Testis (tissue), 2 donors: ENCODE measurements at regions not wholly inside any gene's neighbourhood (a gene's known extent, or its start where the extent isn't known, plus 50 kb on each side); places are given as distances from the start of the nearest gene placed in this dataset.
"Not testable (repeated sequence)": the region's sequence is repeated elsewhere in the genome, so short reads cannot be mapped to it uniquely, and the experiment has no call there.

Source experiments
- DNase-seq: peaks from one replicate; pipeline ENCODE4 v3.0.0-alpha.2; 2019
- H3K27ac ChIP-seq, 2 donors: fragments of 200-600 bp; sonication (generic); one replicate each; pipeline ENCODE4 v1.5.1; 2019
- H3K27me3 ChIP-seq: fragments of 200-600 bp; sonication (generic); one replicate; pipeline ENCODE4 v1.5.1; 2019
- H3K36me3 ChIP-seq: fragments of 200-600 bp; sonication (generic); one replicate; pipeline ENCODE4 v1.5.1; 2017; ENCODE audit warnings: low read depth; ENCODE audit errors: missing control alignments
- H3K4me1 ChIP-seq: fragments of 200-600 bp; sonication (generic); one replicate; pipeline ENCODE4 v1.5.1; 2019
- H3K4me3 ChIP-seq, 2 donors: fragments of 200-600 bp; sonication (generic); one replicate each; pipeline ENCODE4 v1.5.1; 2017 to 2019
- H3K9me3 ChIP-seq: fragments of 200-600 bp; sonication (generic); one replicate; pipeline ENCODE4 v1.5.1; 2017
- CTCF ChIP-seq, 3 experiments: fragments of 450-650 bp in 2 of 3; fragments of 200-600 bp in 1 of 3; sonication (generic) in 1 of 3; IDR thresholded peaks; one replicate each; pipeline ENCODE4 v1.5.1; 2016 to 2019; ENCODE audit warnings: antibody characterized with exemption in 3 of 3, mild to moderate bottlenecking in 2 of 3, moderate library complexity in 1 of 3
- POLR2A ChIP-seq: fragments of 450-650 bp; IDR thresholded peaks from one replicate; pipeline ENCODE4 v1.6.1; 2017; ENCODE audit warnings: antibody characterized with exemption, mild to moderate bottlenecking, moderate library complexity
- WGBS, 2 donors: methylation state at CpG; one replicate each; pipeline ENCODE4 v1.1.5; 2018; 5-methylcytosine and 5-hydroxymethylcytosine counted together
- intact Hi-C: fragments of 100-400 bp; cut with DNase I; formaldehyde crosslinking; loops from one replicate; pipeline ENCODE4 v1.15.1; 2023; ENCODE audit warnings: low total_unique reads

- 66 to 69% methylated on average over 4 of the region's 4 CpGs for WGBS, 2 donors
- TF ChIP-seq CTCF (IDR thresholded peaks at IDR 0.05) = no peak
- no peak for TF ChIP-seq POLR2A
Observed at GRCh38 chr6:132122871-132123270, 171.7 kb upstream of the CCN2 start.

GRCh38 chr6:132122176-132122575, 171.0 kb upstream of the CCN2 start:
- no peaks in the 10 kb centered on the region for H3K9me3 ChIP-seq
- no peak overlapping the region for H3K4me3 ChIP-seq
- no peaks in the 10 kb centered on the region for H3K36me3 ChIP-seq
- no peak for TF ChIP-seq CTCF (IDR thresholded peaks at IDR 0.05)
- TF ChIP-seq POLR2A = no peak
- DNase-seq = no peak
- H3K27ac ChIP-seq = no peak overlapping the region
- intact Hi-C loops = no loop called here
- no peaks in the 10 kb centered on the region for H3K4me1 ChIP-seq
- H3K27me3 ChIP-seq = no peaks in the 10 kb centered on the region

More at GRCh38 chr6:132122871-132123270, 171.7 kb upstream of the CCN2 start:
- H3K9me3 ChIP-seq = no peaks in the 10 kb centered on the region
- no peak for DNase-seq
- H3K27me3 ChIP-seq = no peaks in the 10 kb centered on the region
- H3K27ac ChIP-seq = no peak overlapping the region
- H3K36me3 ChIP-seq = no peaks in the 10 kb centered on the region
- H3K4me1 ChIP-seq = no peaks in the 10 kb centered on the region
- no peak overlapping the region for H3K4me3 ChIP-seq
- intact Hi-C loops = no loop called here

GRCh38 chr6:132118144-132118543, 167.0 kb upstream of the CCN2 start:
- Histone ChIP-seq H3K4me3 (no peak overlapping the region), H3K9me3 (no peaks in the 10 kb centered on the region), H3K36me3 (no peaks in the 10 kb centered on the region), H3K27me3 (no peaks in the 10 kb centered on the region), H3K4me1 (no peaks in the 10 kb centered on the region), H3K27ac (no peak overlapping the region)
- no peak for DNase-seq
- TF ChIP-seq CTCF (IDR thresholded peaks at IDR 0.05) = no peak
- no peak for TF ChIP-seq POLR2A
- WGBS, 2 donors = 100% methylated on average over 1 of the region's 1 CpG
- intact Hi-C loops = no loop called here

GRCh38 chr6:132115714-132116366, 164.7 kb upstream of the CCN2 start:
- no peaks in the 10 kb centered on the region for H3K36me3 ChIP-seq
- intact Hi-C loops = no loop called here
- no peaks in the 10 kb centered on the region for H3K27me3 ChIP-seq
- no peaks in the 10 kb centered on the region for H3K4me1 ChIP-seq
- H3K4me3 ChIP-seq = no peak overlapping the region
- H3K27ac ChIP-seq = peak overlapping the region in 1 of 2 donors; percentile 26
- no peaks in the 10 kb centered on the region for H3K9me3 ChIP-seq
- TF ChIP-seq POLR2A = no peak
- no peak for TF ChIP-seq CTCF (IDR thresholded peaks at IDR 0.05)
- no peak for DNase-seq
- 53 to 54% methylated on average over 7 of the region's 7 CpGs for WGBS, 2 donors

GRCh38 chr6:132114201-132114825, 163.1 kb upstream of the CCN2 start:
- no peak for TF ChIP-seq CTCF (IDR thresholded peaks at IDR 0.05)
- no peak for TF ChIP-seq POLR2A
- H3K9me3 ChIP-seq = no peaks in the 10 kb centered on the region
- no peaks in the 10 kb centered on the region for H3K4me1 ChIP-seq
- intact Hi-C loops = no loop called here
- H3K27me3 ChIP-seq = no peaks in the 10 kb centered on the region
- no peak overlapping the region for H3K27ac ChIP-seq
- DNase-seq = no peak
- no peak overlapping the region for H3K4me3 ChIP-seq
- H3K36me3 ChIP-seq = no peaks in the 10 kb centered on the region
- WGBS, 2 donors = 90 to 91% methylated on average over 8 of the region's 8 CpGs

- 75 to 90% methylated on average over 6 of the region's 6 CpGs for WGBS, 2 donors
- H3K4me1 ChIP-seq, H3K36me3 ChIP-seq, H3K9me3 ChIP-seq, intact Hi-C loops, DNase-seq, H3K27ac ChIP-seq, H3K27me3 ChIP-seq, H3K4me3 ChIP-seq: not testable (repeated sequence)
Observed at GRCh38 chr6:132109752-132110151, 158.6 kb upstream of the CCN2 start.
